H1 (cell line): ENCODE measurements at regions not wholly inside any gene's neighbourhood (a gene's known extent, or its start where the extent isn't known, plus 50 kb on each side); places are given as distances from the start of the nearest gene placed in this dataset.

ENCODE experiments used
- CTCF ChIA-PET: fragments of 300-600 bp; sonication (Branson Sonifier 250); formaldehyde crosslinking; loops from one replicate; lab custom pipeline; 2021; ENCODE audit not compliant: partially characterized antibody; lab: Charles Lee
- POLR2A ChIA-PET: fragments of 300-600 bp; sonication (Branson Sonifier 250); formaldehyde crosslinking; loops from one replicate; lab custom pipeline; 2021; ENCODE audit warnings: inconsistent platforms; ENCODE audit not compliant: partially characterized antibody; lab: Charles Lee
- DNase-seq, 2 experiments: peaks; one replicate each; pipeline versions ENCODE4 v3.0.0 to v3.0.0-alpha.2; 2010 to 2022; ENCODE audit warnings: low spot score in 2 of 2, low read depth in 1 of 2, mixed read lengths in 1 of 2
- FAIRE-seq: peaks from 2 replicates; lab custom pipeline; 2011; peaks lifted over from hg19 to GRCh38; lab: Jason Lieb, UNC
- H2AFZ ChIP-seq: 2 replicates; pipeline ENCODE4 v1.8.1; 2012; ENCODE audit warnings: low read length, inconsistent platforms
- H2AK5ac ChIP-seq: 2 replicates; pipeline ENCODE4 v1.6.1; 2013; ENCODE audit warnings: low read depth, low read length
- H2BK120ac ChIP-seq: replicated peaks from 2 replicates; pipeline ENCODE3; 2013; ENCODE audit warnings: low read depth, low read length, inconsistent platforms
- H2BK12ac ChIP-seq: 2 replicates; pipeline ENCODE4 v1.6.1; 2013; ENCODE audit warnings: low read depth, low read length
- H2BK15ac ChIP-seq: 2 replicates; pipeline ENCODE4 v1.6.1; 2013; ENCODE audit warnings: low read length
- H2BK20ac ChIP-seq: 2 replicates; pipeline ENCODE4 v1.6.1; 2013; ENCODE audit warnings: low read length
- H2BK5ac ChIP-seq: 2 replicates; pipeline ENCODE4 v1.6.1; 2013; ENCODE audit warnings: low read depth, low read length
- H3K14ac ChIP-seq: 2 replicates; pipeline ENCODE4 v1.6.1; 2013; ENCODE audit warnings: inconsistent platforms; ENCODE audit not compliant: insufficient read length
- H3K18ac ChIP-seq: 2 replicates; pipeline ENCODE4 v1.6.1; 2013; ENCODE audit warnings: low read length; ENCODE audit errors: extremely low read depth
- H3K23ac ChIP-seq: 2 replicates; pipeline ENCODE4 v1.6.1; 2013; ENCODE audit warnings: inconsistent platforms; ENCODE audit not compliant: insufficient read length
- H3K23me2 ChIP-seq: 2 replicates; pipeline ENCODE4 v1.6.1; 2013; ENCODE audit warnings: low read depth, low read length
- H3K27ac ChIP-seq: 2 replicates; pipeline ENCODE4 v1.6.1; 2011; ENCODE audit warnings: low read depth, low read length, inconsistent platforms
- H3K27me3 ChIP-seq, 4 experiments: replicated peaks in 1 of 4; 1 replicate in 1 of 4; 2 replicates in 3 of 4; pipeline versions ENCODE4 v1.6.1 to v1.8.1; 2011 to 2013; ENCODE audit warnings: low read length in 3 of 4, mild to moderate bottlenecking in 3 of 4, inconsistent platforms in 2 of 4, mixed read lengths in 2 of 4, moderate library complexity in 1 of 4; ENCODE audit not compliant: control insufficient read depth in 3 of 4, insufficient read depth in 3 of 4; ENCODE audit errors: extremely low read depth in 1 of 4
- H3K36me3 ChIP-seq, 4 experiments: 2 replicates each; pipeline versions ENCODE4 v1.6.1 to v1.8.1; 2011 to 2013; ENCODE audit warnings: mild to moderate bottlenecking in 4 of 4, low read length in 3 of 4, moderate library complexity in 2 of 4, control low read depth in 1 of 4, inconsistent platforms in 1 of 4; ENCODE audit not compliant: insufficient read depth in 4 of 4, control insufficient read depth in 2 of 4
- H3K4ac ChIP-seq: replicated peaks from 2 replicates; pipeline ENCODE3; 2013; ENCODE audit warnings: low read length, low read depth, mixed read lengths, inconsistent platforms; ENCODE audit not compliant: insufficient read length
- H3K4me1 ChIP-seq, 4 experiments: replicated peaks in 1 of 4; 1 replicate in 1 of 4; 2 replicates in 3 of 4; pipeline versions ENCODE4 v1.6.1 to v1.8.1; 2011 to 2013; ENCODE audit warnings: low read length in 3 of 4, inconsistent platforms in 2 of 4, mixed read lengths in 1 of 4; ENCODE audit not compliant: insufficient read depth in 4 of 4, control insufficient read depth in 3 of 4
- H3K4me2 ChIP-seq, 2 experiments: 2 replicates each; pipeline versions ENCODE4 v1.6.1 to v1.8.1; 2011 to 2013; ENCODE audit warnings: low read depth in 2 of 2, low read length in 2 of 2, control low read depth in 1 of 2, inconsistent platforms in 1 of 2, mild to moderate bottlenecking in 1 of 2; ENCODE audit not compliant: insufficient read depth in 1 of 2
- H3K4me3 ChIP-seq, 4 experiments: fragments of 200-600, 300-600 bp in 1 of 4; sonication (generic), shearing (Covaris generic), sonication (Bioruptor Twin) in 1 of 4; 2 replicates each; pipeline versions ENCODE4 v1.5.1 to v1.8.1; 2011 to 2016; ENCODE audit warnings: low read length in 4 of 4, low read depth in 3 of 4, control low read depth in 2 of 4, inconsistent platforms in 2 of 4, mild to moderate bottlenecking in 2 of 4, mixed read lengths in 1 of 4, moderate library complexity in 1 of 4; ENCODE audit not compliant: insufficient read depth in 2 of 4; ENCODE audit errors: extremely low read depth in 1 of 4
- H3K56ac ChIP-seq: replicated peaks from 2 replicates; pipeline ENCODE3; 2013; ENCODE audit warnings: low read depth, mild to moderate bottlenecking, mixed read lengths, low read length, inconsistent platforms; ENCODE audit not compliant: insufficient read length
- H3K79me1 ChIP-seq: 2 replicates; pipeline ENCODE4 v1.6.1; 2013; ENCODE audit warnings: low read depth, low read length, control low read depth
- H3K79me2 ChIP-seq, 2 experiments: 2 replicates each; pipeline versions ENCODE4 v1.6.1 to v1.8.1; 2012 to 2013; ENCODE audit warnings: low read length in 2 of 2, mild to moderate bottlenecking in 2 of 2, inconsistent platforms in 1 of 2; ENCODE audit not compliant: insufficient read depth in 2 of 2, control insufficient read depth in 1 of 2
- H3K9ac ChIP-seq, 4 experiments: replicated peaks in 1 of 4; 1 replicate in 1 of 4; 2 replicates in 3 of 4; pipeline versions ENCODE4 v1.6.1 to v1.8.1; 2011 to 2013; ENCODE audit warnings: low read depth in 3 of 4, low read length in 3 of 4, control low read depth in 2 of 4, mild to moderate bottlenecking in 2 of 4, moderate library complexity in 2 of 4, inconsistent platforms in 1 of 4; ENCODE audit errors: extremely low read depth in 1 of 4
- H3K9me3 ChIP-seq, 2 experiments: 2 replicates each; pipeline versions ENCODE4 v1.6.1 to v1.8.1; 2012 to 2013; ENCODE audit warnings: mild to moderate bottlenecking in 2 of 2, moderate library complexity in 2 of 2, control low read depth in 1 of 2, inconsistent platforms in 1 of 2, low read depth in 1 of 2, low read length in 1 of 2, mixed read lengths in 1 of 2; ENCODE audit not compliant: insufficient read depth in 2 of 2
- H4K20me1 ChIP-seq, 2 experiments: replicated peaks in 1 of 2; 2 replicates each; pipeline versions ENCODE3 to v1.8.1; 2011 to 2013; ENCODE audit warnings: inconsistent platforms in 2 of 2, low read length in 2 of 2, mild to moderate bottlenecking in 1 of 2; ENCODE audit not compliant: insufficient read depth in 2 of 2, control insufficient read depth in 1 of 2
- H4K5ac ChIP-seq: 2 replicates; pipeline ENCODE4 v1.6.1; 2013; ENCODE audit warnings: low read length, low read depth, mixed read lengths, inconsistent platforms; ENCODE audit not compliant: insufficient read length
- H4K8ac ChIP-seq: 2 replicates; pipeline ENCODE4 v1.8.0; 2013; ENCODE audit warnings: mild to moderate bottlenecking, moderate library complexity, low read length, inconsistent platforms; ENCODE audit not compliant: insufficient read depth; ENCODE audit errors: extremely low read depth
- H4K91ac ChIP-seq: replicated peaks from 2 replicates; pipeline ENCODE3; 2013; ENCODE audit warnings: low read length, mixed read lengths, inconsistent platforms; ENCODE audit not compliant: insufficient read length
- CHD2 ChIP-seq: IDR thresholded peaks from 2 replicates; pipeline ENCODE4 v1.6.1; 2012; ENCODE audit warnings: low read length, improper control_type of control experiment
- EP300 ChIP-seq, 2 experiments: IDR thresholded peaks; 1 replicate in 1 of 2; 2 replicates in 1 of 2; pipeline ENCODE4 v1.6.1; 2011 to 2012; ENCODE audit warnings: low read depth in 2 of 2, low read length in 2 of 2, mild to moderate bottlenecking in 2 of 2, borderline replicate concordance in 1 of 2, inconsistent platforms in 1 of 2, moderate library complexity in 1 of 2
- FOSL1 ChIP-seq: IDR thresholded peaks from 2 replicates; pipeline ENCODE4 v1.6.1; 2011; ENCODE audit warnings: mild to moderate bottlenecking, low read depth, low read length, moderate library complexity; ENCODE audit not compliant: insufficient read depth
- POU5F1 ChIP-seq: IDR thresholded peaks from 2 replicates; pipeline ENCODE4 v1.6.1; 2011; ENCODE audit warnings: low read depth, mild to moderate bottlenecking, low read length, moderate library complexity
- SP1 ChIP-seq: IDR thresholded peaks from 2 replicates; pipeline ENCODE4 v1.6.1; 2011; ENCODE audit warnings: low read depth, low read length
- TAF1 ChIP-seq: IDR thresholded peaks from 2 replicates; pipeline ENCODE4 v1.6.1; 2011; ENCODE audit warnings: mild to moderate bottlenecking, low read depth, low read length
- WGBS, 2 experiments: shearing (Covaris generic) in 1 of 2; methylation state at CpG; one replicate each; pipeline versions ENCODE4 v1.1.6 to v1.1.7; 2013 to 2015; ENCODE audit warnings: low lambda C conversion rate in 2 of 2, mixed read lengths in 2 of 2, inconsistent platforms in 1 of 2, low coverage in 1 of 2, missing lambda C conversion rate in 1 of 2; ENCODE audit not compliant: insufficient replicate concordance in 2 of 2, insufficient coverage in 1 of 2, insufficient read length in 1 of 2; ENCODE audit errors: extremely low coverage in 1 of 2, missing lambda C conversion rate in 1 of 2; 5-methylcytosine and 5-hydroxymethylcytosine counted together

- H2BK5ac ChIP-seq: no peak overlapping the region
- H4K20me1 ChIP-seq: no peaks in the 10 kb centered on the region
- FAIRE-seq: no peak
- H3K4ac ChIP-seq: no peak overlapping the region
- no peak overlapping the region for H3K56ac ChIP-seq
- WGBS, 2 experiments: 88% methylated on average over 4 of the region's 4 CpGs; no CpG with 5 or more reads in 1 of the 2 experiments
- no peak overlapping the region for H2BK12ac ChIP-seq
- H2AK5ac ChIP-seq: no peak overlapping the region
- ChIA-PET CTCF (interaction anchor here (0.6 to 0.9 kb wide), 3 partner anchors 8 to 118 kb away, joined by 3 to 4 read pairs (median 3); no protein-coding TSS in a partner anchor), POLR2A (no interaction called here)
- H4K91ac ChIP-seq: no peak overlapping the region
- no peak overlapping the region for H2BK15ac ChIP-seq
- no peak overlapping the region for H3K4me2 ChIP-seq
- H3K23ac ChIP-seq: no peak overlapping the region
- no peaks in the 10 kb centered on the region for H3K27me3 ChIP-seq
- H3K9ac ChIP-seq: no peak overlapping the region
- no peak for DNase-seq
- no peak overlapping the region for H4K5ac ChIP-seq
- no peak overlapping the region for H3K18ac ChIP-seq
- no peak overlapping the region for H2AFZ ChIP-seq
- H3K14ac ChIP-seq: no peak overlapping the region
- TF ChIP-seq POU5F1 (no peak), TAF1 (no peak), SP1 (no peak), FOSL1 (no peak), EP300 (IDR thresholded peaks at IDR 0.05; ENCODE audit: borderline replicate concordance in 1 of 2, low read depth in 2 of 2, low read length in 2 of 2) (no peak), CHD2 (no peak)
- H3K79me1 ChIP-seq: no peaks in the 10 kb centered on the region
- H3K27ac ChIP-seq: no peak overlapping the region
- no peaks in the 10 kb centered on the region for H3K4me1 ChIP-seq
- H2BK120ac ChIP-seq: no peak overlapping the region
- H3K4me3 ChIP-seq: no peak overlapping the region
- H2BK20ac ChIP-seq: no peak overlapping the region
- no peaks in the 10 kb centered on the region for H3K36me3 ChIP-seq
- no peaks in the 10 kb centered on the region for H3K9me3 ChIP-seq
- H3K23me2 ChIP-seq: no peaks in the 10 kb centered on the region
- H4K8ac ChIP-seq: no peak overlapping the region
- no peaks in the 10 kb centered on the region for H3K79me2 ChIP-seq
Observed at GRCh38 chr5:33244441-33245150, 196.2 kb upstream of the TARS1 start.
